Smooth muscle cell (in vitro differentiated cells): ENCODE measurements at regions not wholly inside any gene's neighbourhood (a gene's known extent, or its start where the extent isn't known, plus 50 kb on each side); places are given as distances from the start of the nearest gene placed in this dataset.
A peak's percentile ranks its signal among the peaks of the same experiment; 100 is the strongest.

Experiments
- DNase-seq: peaks from one replicate; lab custom pipeline; 2025; ENCODE audit not compliant: unreplicated experiment; lab: John Stamatoyannopoulos, UW
- H2AFZ ChIP-seq: fragments of 200-600 bp; sonication (generic); 2 replicates; pipeline ENCODE4 v1.6.0; 2016; ENCODE audit warnings: antibody characterized with exemption, low read depth, mild to moderate bottlenecking
- H3F3A ChIP-seq: fragments of 200-600 bp; sonication (generic); 2 replicates; pipeline ENCODE4 v1.6.0; 2017; ENCODE audit warnings: antibody characterized with exemption, low read depth
- H3K27ac ChIP-seq: fragments of 200-600 bp; sonication (generic); 2 replicates; pipeline ENCODE4 v1.5.1; 2016; ENCODE audit warnings: low read depth, mild to moderate bottlenecking
- H3K27me3 ChIP-seq: fragments of 200-600 bp; sonication (generic); 2 replicates; pipeline ENCODE4 v1.6.1; 2016; ENCODE audit warnings: low read depth, mild to moderate bottlenecking
- H3K36me3 ChIP-seq: fragments of 200-600 bp; sonication (generic); 2 replicates; pipeline ENCODE4 v1.5.1; 2016; ENCODE audit warnings: low read depth
- H3K4me1 ChIP-seq: fragments of 200-600 bp; sonication (generic); 2 replicates; pipeline ENCODE4 v1.5.1; 2016; ENCODE audit warnings: low read depth
- H3K4me2 ChIP-seq: fragments of 200-600 bp; sonication (generic); 2 replicates; pipeline ENCODE4 v1.6.0; 2016; ENCODE audit warnings: mild to moderate bottlenecking
- H3K4me3 ChIP-seq: fragments of 200-600 bp; sonication (generic); 2 replicates; pipeline ENCODE4 v1.5.1; 2016; ENCODE audit warnings: mild to moderate bottlenecking
- H3K79me2 ChIP-seq: fragments of 200-600 bp; sonication (generic); 2 replicates; pipeline ENCODE4 v1.6.0; 2016; ENCODE audit warnings: low read depth, mild to moderate bottlenecking
- H3K9ac ChIP-seq: fragments of 200-600 bp; sonication (generic); 2 replicates; pipeline ENCODE4 v1.6.0; 2016; ENCODE audit warnings: low read depth
- H3K9me3 ChIP-seq: fragments of 200-600 bp; sonication (generic); replicated peaks from 2 replicates; pipeline ENCODE4 v1.5.1; 2016; ENCODE audit warnings: low read depth
- H4K20me1 ChIP-seq: fragments of 200-600 bp; sonication (generic); 2 replicates; pipeline ENCODE4 v1.6.0; 2016; ENCODE audit warnings: low read depth
- CTCF ChIP-seq: fragments of 200-600 bp; sonication (generic); IDR thresholded peaks from 2 replicates; pipeline ENCODE4 v1.5.1; 2017; ENCODE audit warnings: borderline replicate concordance, mild to moderate bottlenecking, antibody characterized with exemption; ENCODE audit not compliant: insufficient read depth, poor library complexity, severe bottlenecking
- WGBS: methylation state at CpG from one replicate; pipeline ENCODE4 v1.1.7; 2016; ENCODE audit warnings: low lambda C conversion rate; 5-methylcytosine and 5-hydroxymethylcytosine counted together

- no peak for DNase-seq
- Histone ChIP-seq H3K4me3 (no peak overlapping the region), H3K4me2 (no peak overlapping the region), H3K79me2 (no peaks in the 10 kb centered on the region), H3K27ac (no peak overlapping the region), H3K9ac (no peak overlapping the region), H3K36me3 (no peaks in the 10 kb centered on the region), H3F3A (no peaks in the 10 kb centered on the region), H3K27me3 (no peaks in the 10 kb centered on the region), H4K20me1 (no peaks in the 10 kb centered on the region), H3K9me3 (no peaks in the 10 kb centered on the region), H3K4me1 (no peaks in the 10 kb centered on the region), H2AFZ (peak overlapping the region; percentile 18)
- no peak for TF ChIP-seq CTCF
- 36% methylated on average over 4 of the region's 4 CpGs for WGBS
Observed at GRCh38 chr3:109553591-109554371, 216.4 kb upstream of the DPPA4 start.

GRCh38 chr3:109559389-109559788 lies 222.0 kb upstream of the DPPA4 start:
- no peaks in the 10 kb centered on the region for H3K4me1 ChIP-seq
- H3K4me3 ChIP-seq = no peak overlapping the region
- H3K27me3 ChIP-seq = no peaks in the 10 kb centered on the region
- H3K9me3 ChIP-seq = no peaks in the 10 kb centered on the region
- H3K27ac ChIP-seq = no peak overlapping the region
- no peaks in the 10 kb centered on the region for H3K36me3 ChIP-seq
- H3F3A ChIP-seq = no peaks in the 10 kb centered on the region
- H3K4me2 ChIP-seq = no peak overlapping the region
- TF ChIP-seq CTCF = no peak
- 92% methylated on average over 1 of the region's 1 CpG for WGBS
- no peaks in the 10 kb centered on the region for H3K79me2 ChIP-seq
- H4K20me1 ChIP-seq = no peaks in the 10 kb centered on the region
- H3K9ac ChIP-seq = no peak overlapping the region
- DNase-seq = no peak
- H2AFZ ChIP-seq = no peak overlapping the region

GRCh38 chr3:109563149-109563548 lies 225.8 kb upstream of the DPPA4 start:
- Histone ChIP-seq H3K36me3 (no peaks in the 10 kb centered on the region), H3K27me3 (no peaks in the 10 kb centered on the region), H3K79me2 (no peaks in the 10 kb centered on the region), H3K4me2 (no peak overlapping the region), H4K20me1 (no peaks in the 10 kb centered on the region), H3K4me1 (no peaks in the 10 kb centered on the region), H3K9me3 (no peaks in the 10 kb centered on the region), H3K4me3 (no peak overlapping the region), H3K27ac (no peak overlapping the region), H2AFZ (no peak overlapping the region), H3F3A (no peaks in the 10 kb centered on the region), H3K9ac (no peak overlapping the region)
- 91% methylated on average over 7 of the region's 7 CpGs for WGBS
- DNase-seq = no peak
- no peak for TF ChIP-seq CTCF
